Kidney (tissue), 13 donors: ENCODE measurements at regions not wholly inside any gene's neighbourhood (a gene's known extent, or its start where the extent isn't known, plus 50 kb on each side); places are given as distances from the start of the nearest gene placed in this dataset.

Source experiments
- DNase-seq, 5 donors: peaks; one replicate each; pipeline ENCODE4 v3.0.0-alpha.2; 2013 to 2020
- FAIRE-seq: peaks from 2 replicates; lab custom pipeline; 2012; peaks lifted over from hg19 to GRCh38; lab: Jason Lieb, UNC
- H3K27ac ChIP-seq, 2 donors: one replicate each; pipeline ENCODE4 v1.7.0; 2013; ENCODE audit warnings: low read depth in 2 of 2, low read length in 2 of 2, inconsistent platforms in 1 of 2
- H3K27me3 ChIP-seq: one replicate; pipeline ENCODE4 v1.7.1; 2013; ENCODE audit warnings: low read length, inconsistent platforms; ENCODE audit not compliant: control insufficient read depth, insufficient read depth
- H3K36me3 ChIP-seq, 3 donors: one replicate each; pipeline versions ENCODE4 v1.7.0 to v1.7.1; 2013; ENCODE audit warnings: low read length in 3 of 3, control low read depth in 1 of 3, inconsistent platforms in 1 of 3; ENCODE audit not compliant: insufficient read depth in 3 of 3, control insufficient read depth in 2 of 3
- H3K4me1 ChIP-seq, 3 donors: one replicate each; pipeline versions ENCODE4 v1.7.0 to v1.7.1; 2013; ENCODE audit warnings: low read length in 3 of 3, inconsistent platforms in 1 of 3, low read depth in 1 of 3; ENCODE audit not compliant: control insufficient read depth in 2 of 3, insufficient read depth in 2 of 3
- H3K4me3 ChIP-seq, 3 donors: one replicate each; pipeline versions ENCODE4 v1.7.0 to v1.8.1; 2013; ENCODE audit warnings: low read length in 3 of 3, control low read depth in 1 of 3, inconsistent platforms in 1 of 3
- H3K9ac ChIP-seq, 3 donors: one replicate each; pipeline versions ENCODE4 v1.7.0 to v1.7.1; 2013; ENCODE audit warnings: low read length in 3 of 3, control low read depth in 1 of 3, inconsistent platforms in 1 of 3
- H3K9me3 ChIP-seq, 3 donors: one replicate each; pipeline versions ENCODE4 v1.7.0 to v1.7.1; 2013; ENCODE audit warnings: low read length in 3 of 3, control low read depth in 1 of 3, inconsistent platforms in 1 of 3; ENCODE audit not compliant: control insufficient read depth in 2 of 3, insufficient read depth in 1 of 3
- intact Hi-C: fragments of 100-400 bp; cut with DNase I; formaldehyde crosslinking; loops from one replicate; pipeline ENCODE4 v1.11.1; 2022
- TF ChIP-seq, protein P1 (sequence below): IDR thresholded peaks from 3 replicates; pipeline ENCODE4 v1.5.1; 2012; ENCODE audit warnings: mild to moderate bottlenecking, moderate library complexity, borderline replicate concordance; ENCODE audit not compliant: insufficient read depth; ENCODE audit errors: extremely low read depth
- donor health status: control.
- donor health status: control.
- donor health status: control.
- donor health status: control.
- donor health status: control.
- donor health status: DM: yes; HTN: yes; CAD: no.
- donor health status: Normal renal cell carcinoma (clear cell type).

DNA sequence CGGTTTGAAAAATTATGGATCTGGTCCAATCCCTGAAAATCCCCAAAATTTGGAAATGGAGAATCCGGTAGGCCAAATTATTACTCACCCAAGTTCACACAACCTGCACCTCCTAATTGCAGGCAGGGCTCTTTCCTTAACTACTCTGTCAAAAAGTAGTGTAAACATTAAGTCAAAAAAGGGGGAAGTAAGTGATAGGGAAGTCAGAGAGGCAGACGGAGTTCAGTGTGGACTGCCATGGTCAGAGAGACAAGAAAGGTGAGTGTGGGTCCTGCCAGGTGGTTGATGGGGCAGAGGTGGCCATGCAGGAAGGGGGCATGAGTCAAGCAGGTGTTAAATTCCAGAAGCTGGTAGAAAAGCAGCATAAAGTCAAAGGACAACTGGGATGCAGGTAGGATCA, 83.5 kb upstream of the CALM2 start:
- Histone ChIP-seq H3K9me3 (no peaks in the 10 kb centered on the region), H3K4me3 (no peak overlapping the region), H3K4me1 (no peaks in the 10 kb centered on the region), H3K27me3 (no peaks in the 10 kb centered on the region), H3K9ac (no peak overlapping the region), H3K36me3 (no peaks in the 10 kb centered on the region), H3K27ac (no peak overlapping the region)
- FAIRE-seq (no peak), DNase-seq (no peak)
- intact Hi-C loops = loop anchor here (10.0 kb wide), 1 partner anchor 55 kb away; no protein-coding TSS in a partner anchor
- TF ChIP-seq, protein P1, sequence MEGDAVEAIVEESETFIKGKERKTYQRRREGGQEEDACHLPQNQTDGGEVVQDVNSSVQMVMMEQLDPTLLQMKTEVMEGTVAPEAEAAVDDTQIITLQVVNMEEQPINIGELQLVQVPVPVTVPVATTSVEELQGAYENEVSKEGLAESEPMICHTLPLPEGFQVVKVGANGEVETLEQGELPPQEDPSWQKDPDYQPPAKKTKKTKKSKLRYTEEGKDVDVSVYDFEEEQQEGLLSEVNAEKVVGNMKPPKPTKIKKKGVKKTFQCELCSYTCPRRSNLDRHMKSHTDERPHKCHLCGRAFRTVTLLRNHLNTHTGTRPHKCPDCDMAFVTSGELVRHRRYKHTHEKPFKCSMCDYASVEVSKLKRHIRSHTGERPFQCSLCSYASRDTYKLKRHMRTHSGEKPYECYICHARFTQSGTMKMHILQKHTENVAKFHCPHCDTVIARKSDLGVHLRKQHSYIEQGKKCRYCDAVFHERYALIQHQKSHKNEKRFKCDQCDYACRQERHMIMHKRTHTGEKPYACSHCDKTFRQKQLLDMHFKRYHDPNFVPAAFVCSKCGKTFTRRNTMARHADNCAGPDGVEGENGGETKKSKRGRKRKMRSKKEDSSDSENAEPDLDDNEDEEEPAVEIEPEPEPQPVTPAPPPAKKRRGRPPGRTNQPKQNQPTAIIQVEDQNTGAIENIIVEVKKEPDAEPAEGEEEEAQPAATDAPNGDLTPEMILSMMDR = no peak

DNA sequence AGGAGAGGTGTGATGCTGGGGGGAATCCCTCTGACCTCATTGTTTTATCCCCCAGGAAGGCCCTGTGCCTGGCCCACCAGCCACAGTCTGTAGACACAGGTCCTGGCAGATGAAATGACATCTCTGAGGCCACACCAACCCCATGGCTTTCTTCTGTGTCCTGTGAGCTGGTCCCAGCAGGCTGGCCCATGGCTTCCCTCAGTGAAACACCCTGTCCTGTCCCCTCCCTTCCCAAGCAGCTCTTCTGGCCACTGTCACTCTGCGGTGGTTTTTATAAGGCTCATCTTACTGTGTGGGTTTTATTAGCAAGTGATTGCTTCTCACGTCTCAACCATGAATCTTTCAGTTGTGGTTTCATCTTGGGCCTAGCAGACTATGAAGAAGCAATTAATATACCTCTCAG, 81.6 kb upstream of the CALM2 start:
- no peaks in the 10 kb centered on the region for H3K27me3 ChIP-seq
- H3K4me3 ChIP-seq = no peak overlapping the region
- H3K27ac ChIP-seq = no peak overlapping the region
- H3K36me3 ChIP-seq = no peaks in the 10 kb centered on the region
- no peaks in the 10 kb centered on the region for H3K9me3 ChIP-seq
- H3K9ac ChIP-seq = no peak overlapping the region
- TF ChIP-seq, protein P1 = no peak
- intact Hi-C loops = no loop called here
- FAIRE-seq (no peak), DNase-seq (peak in 2 of 5 donors; percentile 40 to 73)
- H3K4me1 ChIP-seq = no peaks in the 10 kb centered on the region

DNA sequence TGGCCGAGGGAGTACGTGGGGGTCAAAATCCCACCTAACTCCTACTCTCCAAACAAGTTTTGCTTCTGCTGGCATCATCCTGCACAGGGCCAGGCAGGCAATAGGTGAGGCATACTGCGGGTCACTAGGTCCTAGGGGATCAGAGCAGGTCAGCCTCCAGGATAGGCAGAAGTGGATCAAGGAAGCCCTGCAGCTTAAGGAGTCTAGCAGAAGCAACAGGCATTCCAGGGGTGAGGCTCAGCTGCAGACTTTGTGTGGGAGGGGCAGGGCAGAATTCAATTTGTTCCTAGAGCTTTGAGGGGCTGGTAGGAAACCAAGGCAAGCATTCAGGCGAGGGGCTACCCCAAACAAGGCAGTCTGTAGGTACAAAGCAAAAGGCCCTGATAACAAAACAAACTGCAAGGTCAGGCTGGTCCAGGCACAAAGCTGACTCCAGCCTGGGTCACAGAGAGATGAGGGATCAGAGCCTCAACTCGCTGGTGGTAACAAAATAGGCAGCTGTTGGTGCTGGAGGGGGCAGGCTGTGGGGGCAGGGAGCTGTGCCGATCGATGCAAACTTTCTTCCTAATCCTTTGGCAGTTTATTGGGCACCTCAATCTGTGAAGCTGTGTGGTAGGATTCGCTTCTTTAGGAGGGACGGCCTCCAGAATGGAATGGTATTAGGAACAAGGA, 80.2 kb upstream of the CALM2 start:
- Histone ChIP-seq H3K27me3 (no peaks in the 10 kb centered on the region), H3K4me1 (no peaks in the 10 kb centered on the region), H3K9ac (no peak overlapping the region), H3K4me3 (no peak overlapping the region), H3K36me3 (no peaks in the 10 kb centered on the region), H3K9me3 (no peaks in the 10 kb centered on the region), H3K27ac (no peak overlapping the region)
- FAIRE-seq (no peak), DNase-seq (no peak)
- TF ChIP-seq, protein P1 = no peak
- intact Hi-C loops = no loop called here

DNA sequence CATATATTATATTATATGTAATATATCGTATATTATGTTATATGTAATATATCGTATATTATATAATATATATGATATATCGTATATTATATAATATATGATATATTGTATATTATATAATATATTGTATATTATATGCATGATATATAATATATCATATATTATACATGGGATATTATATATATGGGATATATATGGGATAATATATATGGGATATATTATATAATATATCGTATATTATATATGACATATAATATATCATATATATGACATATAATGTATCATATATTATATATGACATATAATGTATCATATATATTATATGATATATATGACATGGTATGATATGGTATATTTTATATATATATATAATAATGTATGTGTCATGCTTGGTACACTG, 79.5 kb upstream of the CALM2 start:
- FAIRE-seq (no peak), DNase-seq (no peak)
- Histone ChIP-seq H3K27me3 (no peaks in the 10 kb centered on the region), H3K9me3 (no peaks in the 10 kb centered on the region), H3K27ac (no peak overlapping the region), H3K36me3 (no peaks in the 10 kb centered on the region), H3K4me3 (no peak overlapping the region), H3K4me1 (no peaks in the 10 kb centered on the region), H3K9ac (no peak overlapping the region)
- intact Hi-C loops = no loop called here
- TF ChIP-seq, protein P1 = no peak
